ENCODE measurements at regions not wholly inside any gene's neighbourhood (a gene's known extent, or its start where the extent isn't known, plus 50 kb on each side); places are given as distances from the start of the nearest gene placed in this dataset.

GRCh38 chr11:64502634-64503033 is 53.1 kb upstream of the SLC22A11 start:
- TF ChIP-seq POLR2A (IDR thresholded peaks at IDR 0.05; ENCODE audit: low read depth, low read length) (no peak), POLR2AphosphoS5 (IDR thresholded peaks at IDR 0.05; ENCODE audit: low read depth, low read length) (no peak), TAF1 (IDR thresholded peaks at IDR 0.05; ENCODE audit: borderline replicate concordance, low read depth, low read length) (no peak)

All from GM12892 (cell line).